Neural progenitor cell (in vitro differentiated cells): ENCODE measurements at regions not wholly inside any gene's neighbourhood (a gene's known extent, or its start where the extent isn't known, plus 50 kb on each side); places are given as distances from the start of the nearest gene placed in this dataset.

ENCODE experiments used
- EZH2 ChIP-seq: fragments of 200-600 bp; sonication (generic); IDR thresholded peaks from 2 replicates; pipeline ENCODE4 v1.6.1; 2017; ENCODE audit warnings: antibody characterized with exemption, mild to moderate bottlenecking, moderate library complexity
- EZH2phosphoT487 ChIP-seq: fragments of 200-600 bp; sonication (generic); IDR thresholded peaks from 2 replicates; pipeline ENCODE4 v1.6.1; 2017; ENCODE audit warnings: antibody characterized with exemption
- TF ChIP-seq, protein P1 (sequence below): fragments of 200-600 bp; sonication (generic); IDR thresholded peaks from 2 replicates; pipeline ENCODE4 v1.5.1; 2017; ENCODE audit warnings: antibody characterized with exemption, mild to moderate bottlenecking

DNA sequence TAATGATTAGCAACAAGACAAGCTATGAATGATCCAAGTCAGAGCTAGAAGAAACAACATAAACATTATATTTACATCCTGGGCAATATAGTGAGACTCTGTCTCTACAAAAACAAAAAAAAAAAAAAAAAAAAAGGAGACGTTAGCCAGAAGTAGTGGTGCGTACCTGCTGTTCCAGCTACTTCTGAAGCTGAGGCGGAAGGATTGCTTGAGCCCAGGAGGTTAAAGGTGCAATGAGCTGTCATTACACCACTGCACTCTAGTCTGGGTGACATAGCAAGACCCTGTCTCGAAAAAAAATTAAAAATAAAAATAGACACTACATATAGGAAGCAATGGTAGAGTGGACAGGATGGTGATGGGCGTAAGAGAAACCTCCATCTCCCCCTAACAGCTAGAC, 144.6 kb upstream of the VCX3A start:
- TF ChIP-seq EZH2phosphoT487 (no peak), EZH2 (no peak)
- TF ChIP-seq, protein P1, sequence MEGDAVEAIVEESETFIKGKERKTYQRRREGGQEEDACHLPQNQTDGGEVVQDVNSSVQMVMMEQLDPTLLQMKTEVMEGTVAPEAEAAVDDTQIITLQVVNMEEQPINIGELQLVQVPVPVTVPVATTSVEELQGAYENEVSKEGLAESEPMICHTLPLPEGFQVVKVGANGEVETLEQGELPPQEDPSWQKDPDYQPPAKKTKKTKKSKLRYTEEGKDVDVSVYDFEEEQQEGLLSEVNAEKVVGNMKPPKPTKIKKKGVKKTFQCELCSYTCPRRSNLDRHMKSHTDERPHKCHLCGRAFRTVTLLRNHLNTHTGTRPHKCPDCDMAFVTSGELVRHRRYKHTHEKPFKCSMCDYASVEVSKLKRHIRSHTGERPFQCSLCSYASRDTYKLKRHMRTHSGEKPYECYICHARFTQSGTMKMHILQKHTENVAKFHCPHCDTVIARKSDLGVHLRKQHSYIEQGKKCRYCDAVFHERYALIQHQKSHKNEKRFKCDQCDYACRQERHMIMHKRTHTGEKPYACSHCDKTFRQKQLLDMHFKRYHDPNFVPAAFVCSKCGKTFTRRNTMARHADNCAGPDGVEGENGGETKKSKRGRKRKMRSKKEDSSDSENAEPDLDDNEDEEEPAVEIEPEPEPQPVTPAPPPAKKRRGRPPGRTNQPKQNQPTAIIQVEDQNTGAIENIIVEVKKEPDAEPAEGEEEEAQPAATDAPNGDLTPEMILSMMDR: no peak
